ENCODE measurements at regions not wholly inside any gene's neighbourhood (a gene's known extent, or its start where the extent isn't known, plus 50 kb on each side); places are given as distances from the start of the nearest gene placed in this dataset.
"Not testable (repeated sequence)": the region's sequence is repeated elsewhere in the genome, so short reads cannot be mapped to it uniquely, and the experiment has no call there.

DNA sequence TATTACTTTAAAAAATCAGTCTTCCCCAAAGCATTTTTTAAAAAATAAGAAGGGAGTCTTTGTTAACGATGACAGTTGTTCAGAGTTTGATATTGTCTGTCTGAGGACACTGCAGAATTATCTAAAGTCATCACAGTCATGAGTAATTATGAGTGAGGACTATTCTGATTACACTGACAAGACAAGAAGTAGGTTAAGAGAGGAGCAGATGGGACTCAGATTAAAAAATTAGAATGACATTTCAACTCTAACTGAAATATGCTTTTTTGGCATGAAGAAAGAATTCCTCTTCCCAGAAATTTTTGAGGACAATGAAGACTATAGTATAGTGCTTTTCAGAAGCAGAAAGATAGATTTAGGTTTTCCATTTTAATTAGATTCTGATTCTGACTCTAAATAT, 456.5 kb downstream of the EPHA7 start:
- Mint-ChIP-seq H3K4me3 (no peak overlapping the region), H3K27ac (no peak overlapping the region), H3K27me3 (no peaks in the 10 kb centered on the region), H3K9me3 (ENCODE audit: low read depth) (peaks cover 14% of the 10 kb centered on the region), H3K4me1 (no peaks in the 10 kb centered on the region), H3K36me3 (no peaks in the 10 kb centered on the region)
- ATAC-seq (no peak), DNase-seq (no peak)
- CTCF ChIA-PET, result no interaction called here

DNA sequence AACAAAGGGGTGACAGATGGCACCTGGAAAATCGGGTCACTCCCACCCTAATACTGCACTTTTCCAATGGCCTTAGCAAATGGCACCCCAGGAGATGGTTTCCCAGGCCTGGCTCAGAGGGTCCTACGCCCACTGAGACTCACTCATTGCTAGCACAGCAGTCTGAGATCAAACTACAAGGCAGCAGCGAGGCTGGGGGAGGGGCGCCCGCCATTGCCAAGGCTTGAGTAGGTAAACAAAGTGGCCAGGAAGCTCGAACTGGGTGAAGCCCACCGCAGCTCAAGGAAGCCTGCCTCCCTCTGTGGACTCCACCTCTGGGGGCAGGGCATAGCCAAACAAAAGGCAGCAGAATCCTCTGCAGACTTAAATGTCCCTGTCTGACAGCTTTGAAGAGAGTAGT, 467.2 kb downstream of the EPHA7 start:
- H3K36me3 Mint-ChIP-seq; H3K4me3 Mint-ChIP-seq; DNase-seq; H3K4me1 Mint-ChIP-seq; H3K27me3 Mint-ChIP-seq; CTCF ChIA-PET; H3K9me3 Mint-ChIP-seq (ENCODE audit: low read depth); H3K27ac Mint-ChIP-seq; ATAC-seq: not testable (repeated sequence)

DNA sequence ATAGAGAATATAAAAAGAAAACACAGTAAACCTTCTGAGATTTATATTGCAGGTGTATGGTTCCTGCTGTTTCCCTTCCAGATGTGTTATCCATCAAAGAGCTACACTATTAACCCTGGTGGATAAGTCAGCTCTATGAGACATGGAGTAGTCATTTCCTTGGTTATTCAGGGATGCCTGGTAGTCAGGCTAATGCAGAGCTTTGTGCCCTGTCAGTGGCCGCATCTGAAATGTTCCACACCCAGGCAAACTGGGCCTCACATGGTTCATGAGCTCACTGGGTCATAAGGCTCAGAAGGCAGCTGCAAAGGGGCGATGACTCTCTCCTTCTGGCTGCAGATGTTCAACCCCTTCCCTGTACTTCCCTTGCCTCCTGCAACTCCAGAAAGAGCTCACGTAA, 473.6 kb downstream of the EPHA7 start:
- H3K9me3 Mint-ChIP-seq (ENCODE audit: low read depth), result no peaks in the 10 kb centered on the region
- CTCF ChIA-PET, result no interaction called here
- no peaks in the 10 kb centered on the region for H3K4me1 Mint-ChIP-seq
- no peak overlapping the region for H3K4me3 Mint-ChIP-seq
- DNase-seq, result no peak
- H3K27ac Mint-ChIP-seq, result no peak overlapping the region
- ATAC-seq, result no peak
- H3K27me3 Mint-ChIP-seq, result no peaks in the 10 kb centered on the region
- no peaks in the 10 kb centered on the region for H3K36me3 Mint-ChIP-seq

DNA sequence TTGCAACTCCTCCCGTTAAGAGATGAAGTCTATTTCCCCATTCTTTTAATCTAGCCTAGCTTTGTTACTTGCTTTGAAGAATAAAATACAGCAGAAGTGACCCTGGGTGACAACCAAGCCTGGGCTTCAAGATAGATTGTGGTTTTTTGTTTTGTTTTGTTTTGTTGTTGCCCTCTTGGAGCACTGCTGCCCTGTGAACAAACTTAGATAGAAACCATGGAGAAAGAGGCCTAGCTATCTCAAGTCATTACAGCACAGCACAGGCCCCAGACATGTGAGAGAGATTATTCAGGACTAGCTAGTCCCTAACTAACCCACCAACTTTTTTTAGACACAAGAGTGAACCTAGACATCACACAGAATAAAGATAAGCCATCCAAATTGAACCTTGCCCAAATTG, 475.2 kb downstream of the EPHA7 start:
- no peak for ATAC-seq
- H3K27me3 Mint-ChIP-seq, result no peaks in the 10 kb centered on the region
- no peaks in the 10 kb centered on the region for H3K4me1 Mint-ChIP-seq
- CTCF ChIA-PET, result no interaction called here
- H3K4me3 Mint-ChIP-seq, result no peak overlapping the region
- H3K36me3 Mint-ChIP-seq, result no peaks in the 10 kb centered on the region
- no peak for DNase-seq
- H3K27ac Mint-ChIP-seq, result no peak overlapping the region
- no peaks in the 10 kb centered on the region for H3K9me3 Mint-ChIP-seq (ENCODE audit: low read depth)

DNA sequence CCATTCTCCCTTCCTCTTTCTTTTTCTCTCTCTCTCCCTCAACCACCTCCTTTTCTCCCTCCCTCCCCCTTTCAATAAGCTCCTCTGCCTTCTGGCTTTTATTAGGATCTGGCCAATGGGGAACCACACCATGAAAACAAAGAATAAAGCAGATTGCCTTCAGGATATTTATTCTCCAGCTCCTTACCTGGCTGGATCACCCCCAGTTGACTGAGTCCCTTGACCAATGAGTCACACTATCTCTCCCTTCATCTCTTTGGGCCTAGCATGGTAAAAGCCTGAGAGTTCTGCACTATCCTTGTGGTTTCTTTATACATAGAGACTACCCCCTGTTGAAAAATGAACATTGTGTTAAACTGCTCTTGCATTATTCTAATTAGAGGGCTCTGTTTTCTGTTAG, 476.8 kb downstream of the EPHA7 start:
- H3K27me3 Mint-ChIP-seq, result no peaks in the 10 kb centered on the region
- H3K9me3 Mint-ChIP-seq (ENCODE audit: low read depth), result peaks cover 3% of the 10 kb centered on the region
- CTCF ChIA-PET, result no interaction called here
- H3K4me1 Mint-ChIP-seq, result no peaks in the 10 kb centered on the region
- ATAC-seq (no peak), DNase-seq (no peak)
- H3K36me3 Mint-ChIP-seq, result no peaks in the 10 kb centered on the region
- H3K27ac Mint-ChIP-seq, result no peak overlapping the region
- no peak overlapping the region for H3K4me3 Mint-ChIP-seq

DNA sequence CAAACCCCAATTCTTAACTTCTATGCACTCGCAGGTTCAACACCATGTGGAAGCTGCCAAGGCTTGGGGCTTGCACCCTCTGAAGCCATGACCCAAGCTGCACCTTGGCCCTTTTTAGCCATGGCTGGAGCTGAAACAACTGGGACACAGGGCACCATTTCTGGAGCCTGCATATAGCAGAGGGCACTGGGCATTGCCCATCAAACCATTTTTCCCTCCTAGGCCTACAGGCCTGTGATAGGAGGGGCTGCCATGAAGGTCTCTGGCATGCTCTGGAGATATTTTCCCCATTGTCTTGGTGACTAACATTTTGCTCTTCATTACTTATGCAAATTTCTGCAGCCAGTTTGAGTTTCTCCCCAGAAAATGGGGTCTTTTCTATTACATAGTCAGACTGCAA, 484.7 kb downstream of the EPHA7 start:
- ATAC-seq, result no peak

DNA sequence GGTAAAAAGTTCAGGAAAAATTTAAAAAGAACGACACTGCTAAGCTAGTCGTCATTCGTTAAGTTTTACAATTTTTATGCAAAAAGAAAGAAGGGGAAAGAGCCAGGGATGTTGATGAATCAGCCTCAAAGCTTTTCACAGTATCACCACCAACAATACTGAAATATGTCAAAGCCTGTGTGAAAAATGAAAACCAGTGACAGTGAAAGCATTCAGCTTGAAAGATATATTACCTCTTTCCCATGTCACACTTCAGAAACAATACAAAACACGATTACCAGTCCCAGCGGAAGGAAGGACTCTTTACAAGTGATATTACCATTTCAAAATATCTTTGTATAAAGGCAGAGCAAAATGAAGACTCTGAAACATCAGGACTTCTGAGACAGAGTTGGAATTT, 489.2 kb downstream of the EPHA7 start:
- Mint-ChIP-seq H3K9me3 (ENCODE audit: low read depth) (peaks cover 3% of the 10 kb centered on the region), H3K27ac (no peak overlapping the region), H3K27me3 (no peaks in the 10 kb centered on the region), H3K36me3 (no peaks in the 10 kb centered on the region), H3K4me1 (no peaks in the 10 kb centered on the region), H3K4me3 (no peak overlapping the region)
- no peak for DNase-seq
- CTCF ChIA-PET, result no interaction called here
- ATAC-seq, result no peak

More for the DNA sequence above, 484.7 kb downstream of the EPHA7 start:
- DNase-seq, result no peak
- Mint-ChIP-seq H3K27ac (no peak overlapping the region), H3K9me3 (ENCODE audit: low read depth) (peaks cover 3% of the 10 kb centered on the region), H3K27me3 (no peaks in the 10 kb centered on the region), H3K4me3 (no peak overlapping the region), H3K36me3 (no peaks in the 10 kb centered on the region), H3K4me1 (no peaks in the 10 kb centered on the region)
- CTCF ChIA-PET, result no interaction called here

DNA sequence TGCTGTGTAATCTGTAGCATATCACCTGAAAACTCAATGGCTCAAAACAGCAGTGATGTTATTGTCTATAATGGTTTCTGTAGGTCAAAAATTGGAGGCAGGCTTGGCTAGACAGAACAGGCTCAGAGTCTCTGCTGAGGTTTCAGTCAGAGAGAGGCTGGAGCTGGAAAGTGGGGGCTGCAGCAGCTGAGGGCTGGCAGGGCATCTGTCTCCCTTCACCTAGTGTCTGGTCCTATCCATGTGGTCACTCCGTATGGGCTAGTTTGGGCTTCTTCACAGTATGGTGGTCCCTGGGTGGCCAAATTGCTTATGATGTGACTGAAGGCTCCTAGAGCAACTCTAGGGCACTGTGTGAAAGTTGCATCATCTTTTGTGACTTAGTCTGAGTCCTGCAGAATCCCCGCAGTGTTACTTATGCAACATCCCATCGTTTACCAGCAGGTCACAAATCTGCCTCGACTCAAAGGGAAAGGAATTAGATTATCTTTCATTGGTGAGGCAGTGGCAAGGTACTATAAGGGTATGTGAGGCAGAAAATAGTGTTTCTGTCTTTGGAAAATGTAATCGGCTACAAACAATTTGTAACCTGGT, 497.0 kb downstream of the EPHA7 start:
- DNase-seq (no peak), ATAC-seq (no peak)
- Mint-ChIP-seq H3K27ac (no peak overlapping the region), H3K9me3 (ENCODE audit: low read depth) (peaks cover under 1% of the 10 kb centered on the region), H3K4me1 (no peaks in the 10 kb centered on the region), H3K36me3 (no peaks in the 10 kb centered on the region), H3K4me3 (no peak overlapping the region), H3K27me3 (no peaks in the 10 kb centered on the region)
- CTCF ChIA-PET, result no interaction called here

DNA sequence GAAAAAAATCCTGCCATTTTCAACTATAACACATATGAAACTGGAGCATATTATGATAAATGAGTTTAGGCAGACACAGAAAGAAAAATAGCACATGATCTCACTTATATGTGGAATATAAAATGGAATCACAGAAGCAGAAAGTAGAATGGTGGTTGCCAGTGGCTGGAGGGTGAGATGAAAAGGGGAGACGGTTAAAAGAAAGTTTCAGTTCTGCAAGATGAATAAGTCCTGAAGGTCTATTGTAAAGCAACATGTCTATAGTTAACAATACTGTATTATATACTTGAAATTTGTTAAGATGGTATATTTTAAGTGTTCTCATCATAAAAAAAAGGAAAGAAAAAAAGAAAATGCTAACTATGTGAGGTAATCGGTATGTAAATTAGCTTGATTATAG, 503.9 kb downstream of the EPHA7 start:
- no peaks in the 10 kb centered on the region for H3K4me1 Mint-ChIP-seq
- H3K4me3 Mint-ChIP-seq, result no peak overlapping the region
- H3K36me3 Mint-ChIP-seq, result no peaks in the 10 kb centered on the region
- no peaks in the 10 kb centered on the region for H3K27me3 Mint-ChIP-seq
- no peak overlapping the region for H3K27ac Mint-ChIP-seq
- H3K9me3 Mint-ChIP-seq (ENCODE audit: low read depth), result peaks cover 3% of the 10 kb centered on the region
- DNase-seq (no peak), ATAC-seq (no peak)
- CTCF ChIA-PET, result no interaction called here

DNA sequence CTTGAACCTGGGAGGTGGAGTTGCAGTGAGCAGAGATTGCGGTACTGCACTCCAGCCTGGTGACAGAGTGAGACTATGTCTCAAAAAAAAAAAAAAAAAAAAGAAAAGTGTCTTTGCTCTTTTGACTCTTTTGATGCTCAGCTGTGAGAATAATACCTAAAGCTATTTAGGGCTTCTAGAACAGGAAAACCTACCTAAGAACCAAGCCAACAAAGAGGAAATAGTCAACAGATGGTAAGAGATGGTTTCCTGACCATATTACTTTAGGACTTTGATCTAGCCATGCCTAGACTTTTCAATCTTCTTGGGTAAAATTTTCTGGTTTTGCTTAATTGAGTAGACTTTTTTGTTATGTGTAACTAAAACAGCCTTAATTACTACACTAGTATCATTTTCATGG, 508.1 kb downstream of the EPHA7 start:
- H3K27me3 Mint-ChIP-seq, result no peaks in the 10 kb centered on the region
- no peak overlapping the region for H3K4me3 Mint-ChIP-seq
- no peaks in the 10 kb centered on the region for H3K4me1 Mint-ChIP-seq
- ATAC-seq, result no peak
- DNase-seq, result no peak
- no peak overlapping the region for H3K27ac Mint-ChIP-seq
- H3K9me3 Mint-ChIP-seq (ENCODE audit: low read depth), result peaks cover 3% of the 10 kb centered on the region
- CTCF ChIA-PET, result no interaction called here
- H3K36me3 Mint-ChIP-seq, result no peaks in the 10 kb centered on the region

DNA sequence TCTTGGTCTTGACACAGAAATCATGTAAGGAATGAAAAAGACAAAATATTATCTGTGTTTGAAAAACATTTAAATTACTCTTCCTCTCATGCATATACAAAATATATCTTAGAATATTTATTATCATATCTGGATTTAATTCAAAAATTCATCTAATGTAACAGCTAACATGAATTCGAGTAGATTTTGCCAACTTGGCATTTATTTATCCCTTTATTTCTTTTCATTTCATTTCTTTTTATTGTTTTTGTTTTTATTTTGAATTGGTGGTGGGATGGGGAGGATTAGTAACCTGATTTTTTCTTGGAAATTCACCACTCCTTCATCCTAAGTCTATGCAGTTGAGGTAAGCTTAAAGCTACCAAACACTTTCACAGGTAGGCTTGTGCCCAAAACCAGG, 508.7 kb downstream of the EPHA7 start:
- H3K36me3 Mint-ChIP-seq, result no peaks in the 10 kb centered on the region
- DNase-seq (no peak), ATAC-seq (no peak)
- no peaks in the 10 kb centered on the region for H3K27me3 Mint-ChIP-seq
- CTCF ChIA-PET, result no interaction called here
- no peak overlapping the region for H3K4me3 Mint-ChIP-seq
- H3K27ac Mint-ChIP-seq, result no peak overlapping the region
- no peaks in the 10 kb centered on the region for H3K4me1 Mint-ChIP-seq
- H3K9me3 Mint-ChIP-seq (ENCODE audit: low read depth), result peaks cover 3% of the 10 kb centered on the region

DNA sequence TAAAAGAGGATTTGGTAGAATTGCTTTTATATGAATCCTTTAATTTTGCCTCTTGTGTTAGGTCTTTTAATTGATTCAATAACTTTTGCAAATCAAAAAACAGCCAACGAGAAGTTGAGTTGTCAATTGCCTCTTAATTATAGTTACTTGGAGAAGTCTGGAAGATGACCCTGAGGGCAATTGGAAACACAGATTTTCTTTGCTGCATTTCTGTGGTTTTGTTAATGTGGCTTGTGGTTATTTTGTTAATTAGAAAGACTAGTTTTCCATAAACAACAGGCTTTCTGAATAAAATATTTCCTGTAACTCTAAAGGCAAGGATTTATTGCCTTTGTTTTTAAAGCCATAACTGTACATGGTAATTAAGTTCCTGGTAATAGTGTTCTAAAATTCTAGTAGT, 513.0 kb downstream of the EPHA7 start:
- ATAC-seq, result no peak
- Mint-ChIP-seq H3K27ac (no peak overlapping the region), H3K9me3 (ENCODE audit: low read depth) (no peaks in the 10 kb centered on the region)

DNA sequence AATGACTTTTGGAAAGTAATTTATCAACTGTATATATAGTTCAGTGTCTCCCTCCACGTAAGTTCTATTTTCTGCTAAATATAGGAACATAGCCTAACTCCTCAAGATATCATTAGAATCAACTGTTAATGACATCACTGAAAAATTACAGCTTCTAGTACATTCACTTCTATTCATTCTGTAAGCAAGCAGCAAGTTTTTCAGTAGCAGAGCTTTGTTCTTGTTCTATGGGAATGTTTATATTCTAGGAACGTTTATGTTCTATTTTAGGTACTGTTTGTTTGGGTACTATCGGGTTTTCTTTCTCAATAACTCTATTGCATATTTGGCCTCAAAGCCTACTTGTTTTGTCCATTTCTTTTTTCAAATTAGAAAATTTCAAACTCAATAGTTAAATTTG, 525.6 kb downstream of the EPHA7 start:
- DNase-seq (no peak), ATAC-seq (no peak)
- H3K4me1 Mint-ChIP-seq, result no peaks in the 10 kb centered on the region
- H3K27ac Mint-ChIP-seq, result no peak overlapping the region
- no peaks in the 10 kb centered on the region for H3K27me3 Mint-ChIP-seq
- H3K4me3 Mint-ChIP-seq, result no peak overlapping the region
- H3K9me3 Mint-ChIP-seq (ENCODE audit: low read depth), result peaks cover 4% of the 10 kb centered on the region
- CTCF ChIA-PET, result no interaction called here
- no peaks in the 10 kb centered on the region for H3K36me3 Mint-ChIP-seq

More for the DNA sequence above, 513.0 kb downstream of the EPHA7 start:
- no peaks in the 10 kb centered on the region for H3K27me3 Mint-ChIP-seq
- no peak overlapping the region for H3K4me3 Mint-ChIP-seq
- CTCF ChIA-PET, result no interaction called here
- H3K36me3 Mint-ChIP-seq, result no peaks in the 10 kb centered on the region
- DNase-seq, result no peak
- H3K4me1 Mint-ChIP-seq, result no peaks in the 10 kb centered on the region

DNA sequence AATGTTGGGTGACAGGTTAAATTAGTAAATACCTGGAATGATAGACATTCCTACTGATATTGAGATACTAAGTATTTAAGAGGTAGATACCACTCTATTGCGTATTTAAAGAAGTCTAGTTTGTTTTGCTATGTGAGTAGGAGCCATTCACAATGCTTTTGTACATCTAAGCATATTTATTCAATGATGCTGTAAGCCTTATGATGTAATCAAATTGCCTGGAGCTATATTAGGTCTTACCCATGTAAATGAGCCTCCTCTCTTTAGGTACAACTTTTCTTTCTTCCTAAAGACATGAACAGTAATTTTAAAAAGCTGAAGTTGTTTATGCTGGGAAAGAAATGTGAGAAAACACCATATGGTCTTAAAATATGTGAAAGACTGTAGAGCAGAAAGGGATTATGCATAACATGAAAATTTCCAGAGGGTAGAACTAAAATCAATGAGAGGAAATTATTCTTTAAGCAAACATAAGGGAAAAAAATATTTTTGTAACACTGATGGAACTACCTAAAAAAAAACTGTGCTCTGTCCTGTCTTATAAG, 526.7 kb downstream of the EPHA7 start:
- CTCF ChIA-PET, result no interaction called here
- no peak overlapping the region for H3K4me3 Mint-ChIP-seq
- peaks cover 4% of the 10 kb centered on the region for H3K9me3 Mint-ChIP-seq (ENCODE audit: low read depth)
- H3K27me3 Mint-ChIP-seq, result no peaks in the 10 kb centered on the region
- no peak overlapping the region for H3K27ac Mint-ChIP-seq
- no peaks in the 10 kb centered on the region for H3K4me1 Mint-ChIP-seq
- no peaks in the 10 kb centered on the region for H3K36me3 Mint-ChIP-seq
- no peak for ATAC-seq
- DNase-seq, result no peak

DNA sequence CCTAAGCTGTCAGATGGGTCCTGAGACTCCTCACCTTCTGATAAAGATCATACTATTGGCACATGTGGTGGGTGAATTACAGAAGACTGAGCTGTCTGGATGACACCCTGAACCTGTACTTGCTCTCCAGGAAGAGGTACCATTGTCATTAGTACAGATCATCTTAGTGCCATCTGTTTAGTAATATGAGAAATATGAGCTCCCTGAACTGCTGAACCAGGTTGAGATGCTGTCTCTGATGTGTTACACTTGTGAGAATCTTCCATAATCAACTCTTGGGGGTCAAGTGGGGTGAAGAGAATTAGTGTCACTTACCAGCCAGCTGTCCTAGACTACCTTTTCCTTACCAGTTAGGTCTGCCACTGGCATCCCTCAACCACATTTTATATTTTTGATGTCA, 531.0 kb downstream of the EPHA7 start:
- H3K36me3 Mint-ChIP-seq, result no peaks in the 10 kb centered on the region

More for the DNA sequence above, 531.0 kb downstream of the EPHA7 start:
- H3K27me3 Mint-ChIP-seq, result no peaks in the 10 kb centered on the region
- no peak for DNase-seq
- no peaks in the 10 kb centered on the region for H3K4me1 Mint-ChIP-seq
- CTCF ChIA-PET, result no interaction called here
- H3K27ac Mint-ChIP-seq, result no peak overlapping the region
- peaks cover 4% of the 10 kb centered on the region for H3K9me3 Mint-ChIP-seq (ENCODE audit: low read depth)
- H3K4me3 Mint-ChIP-seq, result no peak overlapping the region
- ATAC-seq, result no peak
